ENCODE measurements at regions not wholly inside any gene's neighbourhood (a gene's known extent, or its start where the extent isn't known, plus 50 kb on each side); places are given as distances from the start of the nearest gene placed in this dataset.
A peak's percentile ranks its signal among the peaks of the same experiment; 100 is the strongest.

GRCh38 chr5:74131250-74131649, 505.3 kb downstream of the ARHGEF28 start:
- Histone ChIP-seq H3K27ac (no peak overlapping the region), H3K4me1 (no peaks in the 10 kb centered on the region), H3K27me3 (no peaks in the 10 kb centered on the region), H3K36me3 (ENCODE audit: low read depth, missing control alignments) (no peaks in the 10 kb centered on the region), H3K9me3 (no peaks in the 10 kb centered on the region), H3K4me3 (no peak overlapping the region)
- TF ChIP-seq CTCF (IDR thresholded peaks at IDR 0.05) (no peak), POLR2A (IDR thresholded peaks at IDR 0.05) (no peak)
- 78 to 91% methylated on average over 2 of the region's 2 CpGs for WGBS, 2 donors
- intact Hi-C loops (cut with DNase I; ENCODE audit: low total_unique reads): no loop called here
- DNase-seq: no peak

GRCh38 chr5:74130155-74130897, 504.3 kb downstream of the ARHGEF28 start:
- Histone ChIP-seq H3K36me3 (ENCODE audit: low read depth, missing control alignments) (no peaks in the 10 kb centered on the region), H3K27ac (no peak overlapping the region), H3K4me3 (no peak overlapping the region), H3K9me3 (no peaks in the 10 kb centered on the region), H3K27me3 (no peaks in the 10 kb centered on the region), H3K4me1 (no peaks in the 10 kb centered on the region)
- no peak for DNase-seq
- intact Hi-C loops (cut with DNase I; ENCODE audit: low total_unique reads): no loop called here
- no peak for TF ChIP-seq POLR2A (IDR thresholded peaks at IDR 0.05)
- TF ChIP-seq CTCF (IDR thresholded peaks at IDR 0.05): no peak
- 78 to 85% methylated on average over 15 of the region's 15 CpGs for WGBS, 2 donors

- TF ChIP-seq POLR2A (IDR thresholded peaks at IDR 0.05) (no peak), CTCF (IDR thresholded peaks at IDR 0.05) (peak in 1 of 3 experiments; percentile 4)
- intact Hi-C loops (cut with DNase I; ENCODE audit: low total_unique reads): no loop called here
- peak; percentile 21 for DNase-seq
- no peaks in the 10 kb centered on the region for H3K4me1 ChIP-seq
- H3K4me3 ChIP-seq: no peak overlapping the region
- H3K27ac ChIP-seq: no peak overlapping the region
- WGBS, 2 donors: 36 to 38% methylated on average over 8 to 9 of the region's 9 CpGs
- no peaks in the 10 kb centered on the region for H3K27me3 ChIP-seq
- no peaks in the 10 kb centered on the region for H3K36me3 ChIP-seq (ENCODE audit: low read depth, missing control alignments)
- no peaks in the 10 kb centered on the region for H3K9me3 ChIP-seq
These were observed 501.7 kb downstream of the ARHGEF28 start for GRCh38 chr5:74127381-74128320.

GRCh38 chr5:74126294-74126693, 500.3 kb downstream of the ARHGEF28 start:
- no peak for DNase-seq
- no peaks in the 10 kb centered on the region for H3K36me3 ChIP-seq (ENCODE audit: low read depth, missing control alignments)
- no peak for TF ChIP-seq POLR2A (IDR thresholded peaks at IDR 0.05)
- TF ChIP-seq CTCF (IDR thresholded peaks at IDR 0.05): no peak
- intact Hi-C loops (cut with DNase I; ENCODE audit: low total_unique reads): no loop called here
- H3K4me3 ChIP-seq: no peak overlapping the region
- no peaks in the 10 kb centered on the region for H3K4me1 ChIP-seq
- WGBS, 2 donors: 68 to 71% methylated on average over 1 of the region's 1 CpG
- no peak overlapping the region for H3K27ac ChIP-seq
- no peaks in the 10 kb centered on the region for H3K27me3 ChIP-seq
- H3K9me3 ChIP-seq: no peaks in the 10 kb centered on the region

Data from testis (tissue), 2 donors.